ENCODE measurements at regions not wholly inside any gene's neighbourhood (a gene's known extent, or its start where the extent isn't known, plus 50 kb on each side); places are given as distances from the start of the nearest gene placed in this dataset.

DNA sequence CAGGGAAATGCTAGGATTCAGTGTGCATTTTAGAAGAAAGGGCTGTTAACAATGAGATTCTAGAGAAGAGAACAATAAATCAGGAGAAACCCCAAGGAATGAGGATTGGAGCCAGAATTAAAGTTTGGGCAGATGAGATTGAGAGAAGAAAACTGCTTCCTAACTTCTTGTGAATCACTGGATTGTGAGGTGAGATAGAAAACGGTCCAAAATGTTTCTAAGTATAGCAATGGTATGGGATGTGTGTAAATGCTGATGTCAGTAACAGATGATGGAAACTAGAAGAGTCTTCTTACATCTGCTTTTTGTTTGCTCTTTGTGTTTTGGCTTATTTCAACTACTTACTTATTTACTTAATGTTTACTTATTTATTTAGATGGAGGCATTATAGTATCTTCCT, 123.0 kb downstream of the KCNJ2 start:
- TF ChIP-seq, protein P1, sequence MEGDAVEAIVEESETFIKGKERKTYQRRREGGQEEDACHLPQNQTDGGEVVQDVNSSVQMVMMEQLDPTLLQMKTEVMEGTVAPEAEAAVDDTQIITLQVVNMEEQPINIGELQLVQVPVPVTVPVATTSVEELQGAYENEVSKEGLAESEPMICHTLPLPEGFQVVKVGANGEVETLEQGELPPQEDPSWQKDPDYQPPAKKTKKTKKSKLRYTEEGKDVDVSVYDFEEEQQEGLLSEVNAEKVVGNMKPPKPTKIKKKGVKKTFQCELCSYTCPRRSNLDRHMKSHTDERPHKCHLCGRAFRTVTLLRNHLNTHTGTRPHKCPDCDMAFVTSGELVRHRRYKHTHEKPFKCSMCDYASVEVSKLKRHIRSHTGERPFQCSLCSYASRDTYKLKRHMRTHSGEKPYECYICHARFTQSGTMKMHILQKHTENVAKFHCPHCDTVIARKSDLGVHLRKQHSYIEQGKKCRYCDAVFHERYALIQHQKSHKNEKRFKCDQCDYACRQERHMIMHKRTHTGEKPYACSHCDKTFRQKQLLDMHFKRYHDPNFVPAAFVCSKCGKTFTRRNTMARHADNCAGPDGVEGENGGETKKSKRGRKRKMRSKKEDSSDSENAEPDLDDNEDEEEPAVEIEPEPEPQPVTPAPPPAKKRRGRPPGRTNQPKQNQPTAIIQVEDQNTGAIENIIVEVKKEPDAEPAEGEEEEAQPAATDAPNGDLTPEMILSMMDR (IDR thresholded peaks at IDR 0.05) = no peak
- TF ChIP-seq EP300 (IDR thresholded peaks at IDR 0.05) (no peak), POLR2A (IDR thresholded peaks at IDR 0.05; ENCODE audit: low read depth) (no peak)
